K562 (cell line): ENCODE measurements at regions not wholly inside any gene's neighbourhood (a gene's known extent, or its start where the extent isn't known, plus 50 kb on each side); places are given as distances from the start of the nearest gene placed in this dataset.

Experiments used
- CTCF ChIP-seq, 3 experiments: IDR thresholded peaks in 2 of 3; conservative IDR thresholded peaks in 1 of 3; 2 replicates each; pipeline ENCODE4 v1.5.1; 2011 to 2012; ENCODE audit warnings: low read length in 3 of 3, mild to moderate bottlenecking in 3 of 3, control low read depth in 2 of 3, improper control_type of control experiment in 1 of 3, inconsistent platforms in 1 of 3, low read depth in 1 of 3, mixed read lengths in 1 of 3, moderate library complexity in 1 of 3; ENCODE audit not compliant: insufficient read depth in 2 of 3
- JUNB ChIP-seq: fragments of 450-650 bp; formaldehyde crosslinking; conservative IDR thresholded peaks from 2 replicates; pipeline ENCODE4 v1.4.0; 2020; ENCODE audit warnings: mild to moderate bottlenecking
- KLF16 ChIP-seq: IDR thresholded peaks from 2 replicates; pipeline ENCODE4 v1.6.1; 2016; ENCODE audit warnings: antibody characterized with exemption
- LARP7 ChIP-seq: fragments of 450-650 bp; IDR thresholded peaks from 2 replicates; pipeline ENCODE4 v1.6.1; 2016
- NRF1 ChIP-seq, 2 experiments: fragments of 450-650 bp; IDR thresholded peaks in 1 of 2; conservative IDR thresholded peaks in 1 of 2; 2 replicates each; pipeline ENCODE4 v1.6.1; 2014; ENCODE audit warnings: mild to moderate bottlenecking in 2 of 2
- POLR2AphosphoS5 ChIP-seq: IDR thresholded peaks from 2 replicates; pipeline ENCODE4 v1.6.1; 2011; ENCODE audit warnings: mild to moderate bottlenecking, low read depth, low read length, moderate library complexity; ENCODE audit not compliant: control insufficient read depth, insufficient read depth
- RFX5 ChIP-seq: IDR thresholded peaks from 2 replicates; pipeline ENCODE4 v1.6.1; 2011; ENCODE audit warnings: low read depth, mild to moderate bottlenecking, improper control_type of control experiment, low read length
- SRF ChIP-seq, 2 experiments: fragments of 250-450, 450-650 bp in 1 of 2; sonication (Bioruptor Pico) in 1 of 2; sonication (generic) in 1 of 2; formaldehyde crosslinking; IDR thresholded peaks; 2 replicates each; pipeline versions ENCODE4 v1.5.0 to v1.5.1; 2020 to 2022; ENCODE audit warnings: mild to moderate bottlenecking in 1 of 2, missing genetic modification reagents in 1 of 2
- ZBTB17 ChIP-seq: fragments of 450-650 bp; formaldehyde crosslinking; IDR thresholded peaks from 2 replicates; pipeline ENCODE4 v1.4.0; 2020; ENCODE audit warnings: mild to moderate bottlenecking
- ZNF165 ChIP-seq: fragments of 250-450 bp; sonication (Bioruptor Pico); IDR thresholded peaks from 2 replicates; pipeline ENCODE4 v1.4.0; 2020; ENCODE audit warnings: borderline replicate concordance
- ZNF354B ChIP-seq: fragments of 250-450 bp; sonication (Bioruptor Pico); IDR thresholded peaks from 2 replicates; pipeline ENCODE4 v1.4.0; 2020
- TF ChIP-seq, protein P1 (sequence below): fragments of 250-450 bp; sonication (Bioruptor Pico); IDR thresholded peaks from 2 replicates; pipeline ENCODE4 v1.9.0; 2021; ENCODE audit warnings: mild to moderate bottlenecking, inconsistent platforms

- TF ChIP-seq ZBTB17 (no peak), NRF1 (conservative IDR thresholded peaks at IDR 0.05 in 1 of 2, IDR thresholded peaks at IDR 0.05 in 1 of 2) (no peak), ZNF165 (CRISPR knock-in tag) (no peak), SRF (CRISPR knock-in tag; IDR thresholded peaks at IDR 0.05) (no peak), LARP7 (no peak), RFX5 (no peak), POLR2AphosphoS5 (no peak), CTCF (IDR thresholded peaks at IDR 0.05 in 2 of 3, conservative IDR thresholded peaks at IDR 0.05 in 1 of 3; ENCODE audit: insufficient read depth in 2 of 3, low read depth in 1 of 3, low read length in 3 of 3) (no peak), JUNB (no peak), KLF16 (no peak), ZNF354B (no peak)
- TF ChIP-seq, protein P1, sequence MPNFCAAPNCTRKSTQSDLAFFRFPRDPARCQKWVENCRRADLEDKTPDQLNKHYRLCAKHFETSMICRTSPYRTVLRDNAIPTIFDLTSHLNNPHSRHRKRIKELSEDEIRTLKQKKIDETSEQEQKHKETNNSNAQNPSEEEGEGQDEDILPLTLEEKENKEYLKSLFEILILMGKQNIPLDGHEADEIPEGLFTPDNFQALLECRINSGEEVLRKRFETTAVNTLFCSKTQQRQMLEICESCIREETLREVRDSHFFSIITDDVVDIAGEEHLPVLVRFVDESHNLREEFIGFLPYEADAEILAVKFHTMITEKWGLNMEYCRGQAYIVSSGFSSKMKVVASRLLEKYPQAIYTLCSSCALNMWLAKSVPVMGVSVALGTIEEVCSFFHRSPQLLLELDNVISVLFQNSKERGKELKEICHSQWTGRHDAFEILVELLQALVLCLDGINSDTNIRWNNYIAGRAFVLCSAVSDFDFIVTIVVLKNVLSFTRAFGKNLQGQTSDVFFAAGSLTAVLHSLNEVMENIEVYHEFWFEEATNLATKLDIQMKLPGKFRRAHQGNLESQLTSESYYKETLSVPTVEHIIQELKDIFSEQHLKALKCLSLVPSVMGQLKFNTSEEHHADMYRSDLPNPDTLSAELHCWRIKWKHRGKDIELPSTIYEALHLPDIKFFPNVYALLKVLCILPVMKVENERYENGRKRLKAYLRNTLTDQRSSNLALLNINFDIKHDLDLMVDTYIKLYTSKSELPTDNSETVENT, result no peak
These were observed 185.6 kb downstream of the C9orf50 start for GRCh38 chr9:129435291-129435690.
